Duodenal mucosa (tissue), 2 donors: ENCODE measurements at regions not wholly inside any gene's neighbourhood (a gene's known extent, or its start where the extent isn't known, plus 50 kb on each side); places are given as distances from the start of the nearest gene placed in this dataset.

Source experiments
- H3K27ac ChIP-seq: one replicate; pipeline ENCODE4 v1.7.0; 2013; ENCODE audit warnings: low read depth, low read length
- H3K27me3 ChIP-seq, 2 donors: one replicate each; pipeline ENCODE4 v1.7.0; 2013; ENCODE audit warnings: low read length in 2 of 2, control low read depth in 1 of 2; ENCODE audit not compliant: insufficient read depth in 2 of 2, control insufficient read depth in 1 of 2
- H3K36me3 ChIP-seq, 2 donors: one replicate each; pipeline ENCODE4 v1.7.0; 2013; ENCODE audit warnings: low read length in 2 of 2, control low read depth in 1 of 2; ENCODE audit not compliant: insufficient read depth in 2 of 2, control insufficient read depth in 1 of 2
- H3K4me1 ChIP-seq, 2 donors: one replicate each; pipeline ENCODE4 v1.7.0; 2013; ENCODE audit warnings: low read length in 2 of 2, control low read depth in 1 of 2; ENCODE audit not compliant: insufficient read depth in 2 of 2, control insufficient read depth in 1 of 2
- H3K4me3 ChIP-seq, 2 donors: one replicate each; pipeline ENCODE4 v1.7.0; 2013; ENCODE audit warnings: low read length in 2 of 2, low read depth in 1 of 2
- H3K9ac ChIP-seq, 2 donors: one replicate each; pipeline ENCODE4 v1.7.0; 2013; ENCODE audit warnings: low read length in 2 of 2, low read depth in 1 of 2
- H3K9me3 ChIP-seq, 2 donors: one replicate each; pipeline ENCODE4 v1.7.0; 2013; ENCODE audit warnings: low read length in 2 of 2, control low read depth in 1 of 2; ENCODE audit not compliant: control insufficient read depth in 1 of 2

DNA sequence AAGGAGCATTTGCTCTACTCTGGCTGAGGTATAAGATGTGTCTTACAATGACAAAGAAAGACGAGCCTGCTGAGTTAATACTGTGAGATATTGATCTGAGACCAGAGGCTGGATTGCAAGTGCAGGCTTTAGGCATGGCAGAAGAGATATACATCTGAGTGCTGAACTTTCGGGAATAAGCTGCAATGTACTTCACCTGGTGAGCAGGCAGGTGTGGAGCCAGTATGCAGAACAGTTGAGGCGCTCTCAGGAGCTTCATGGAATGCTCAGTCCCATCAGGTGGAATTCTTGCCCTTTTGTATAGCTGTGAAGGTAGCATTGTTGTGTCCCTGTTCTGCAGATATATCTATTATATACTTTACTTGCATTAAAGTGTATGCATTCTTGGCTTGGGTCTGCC is 179.3 kb upstream of the RIMS1 start:
- no peak overlapping the region for H3K27ac ChIP-seq
- no peak overlapping the region for H3K4me3 ChIP-seq
- H3K9ac ChIP-seq, result no peak overlapping the region
- no peaks in the 10 kb centered on the region for H3K36me3 ChIP-seq
- no peaks in the 10 kb centered on the region for H3K4me1 ChIP-seq
- H3K9me3 ChIP-seq, result no peaks in the 10 kb centered on the region
- H3K27me3 ChIP-seq, result no peaks in the 10 kb centered on the region

DNA sequence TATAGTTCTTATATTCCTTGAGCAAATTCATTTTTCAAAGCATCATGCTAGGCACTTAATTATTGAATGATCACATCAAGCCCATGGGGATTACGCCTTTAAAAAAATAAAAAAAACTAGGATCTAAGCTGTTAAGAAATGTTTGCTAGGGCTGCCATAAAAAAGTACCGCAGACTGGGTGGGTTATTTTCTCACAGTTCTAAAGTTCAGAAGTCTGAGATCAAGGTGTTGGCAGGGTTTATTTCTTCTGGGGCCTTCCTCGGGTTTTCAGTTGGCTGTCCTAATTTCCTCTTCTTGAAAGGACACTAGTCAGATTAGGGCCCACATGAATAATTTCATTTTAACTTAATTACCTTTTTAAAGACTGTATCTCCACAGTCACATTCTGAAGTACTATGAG is 165.6 kb upstream of the RIMS1 start:
- H3K4me1 ChIP-seq, result no peaks in the 10 kb centered on the region
- no peak overlapping the region for H3K9ac ChIP-seq
- no peak overlapping the region for H3K27ac ChIP-seq
- no peaks in the 10 kb centered on the region for H3K27me3 ChIP-seq
- no peaks in the 10 kb centered on the region for H3K36me3 ChIP-seq
- no peak overlapping the region for H3K4me3 ChIP-seq
- no peaks in the 10 kb centered on the region for H3K9me3 ChIP-seq

DNA sequence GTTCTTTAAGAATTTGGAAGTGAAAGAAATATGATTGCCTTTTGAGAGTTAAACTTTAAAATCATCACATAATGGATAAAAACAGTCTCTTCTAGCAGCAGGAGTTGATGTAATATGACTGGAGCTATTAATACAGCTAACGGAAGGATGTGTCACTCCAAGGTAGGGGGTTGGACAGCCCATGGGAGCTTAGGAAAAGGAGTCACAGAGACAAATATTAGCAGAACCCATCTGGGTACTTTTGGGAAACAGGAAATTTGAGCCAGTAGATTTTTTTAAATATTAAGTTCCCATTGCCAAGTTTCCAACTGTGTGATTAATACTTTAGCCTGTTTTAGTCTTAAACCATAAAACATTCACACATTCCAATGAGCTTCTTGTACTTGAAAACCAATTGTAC is 164.7 kb upstream of the RIMS1 start:
- Histone ChIP-seq H3K36me3 (no peaks in the 10 kb centered on the region), H3K9ac (no peak overlapping the region), H3K4me1 (no peaks in the 10 kb centered on the region), H3K27ac (no peak overlapping the region), H3K4me3 (no peak overlapping the region), H3K27me3 (no peaks in the 10 kb centered on the region), H3K9me3 (no peaks in the 10 kb centered on the region)

DNA sequence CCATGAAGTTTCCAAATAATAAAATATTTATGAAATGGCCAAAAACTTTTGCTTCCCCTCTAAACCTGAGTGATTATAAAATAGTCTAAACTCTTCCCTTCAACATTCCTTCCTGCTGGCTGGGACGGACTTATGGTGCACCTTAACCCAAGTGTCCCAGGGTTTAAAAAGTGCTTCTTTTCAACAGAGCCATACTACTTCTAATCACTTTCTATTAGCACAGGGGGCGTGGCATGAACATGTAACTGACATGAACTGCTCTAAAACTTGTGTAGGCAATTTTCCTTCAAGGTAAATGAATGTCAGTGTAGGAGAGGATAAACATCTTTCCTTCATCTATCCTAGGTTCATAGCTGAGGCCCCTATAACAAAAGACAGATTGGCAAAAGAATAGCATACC is 163.6 kb upstream of the RIMS1 start:
- Histone ChIP-seq H3K4me1 (no peaks in the 10 kb centered on the region), H3K9me3 (no peaks in the 10 kb centered on the region), H3K27me3 (no peaks in the 10 kb centered on the region), H3K4me3 (no peak overlapping the region), H3K9ac (no peak overlapping the region), H3K27ac (no peak overlapping the region), H3K36me3 (no peaks in the 10 kb centered on the region)

DNA sequence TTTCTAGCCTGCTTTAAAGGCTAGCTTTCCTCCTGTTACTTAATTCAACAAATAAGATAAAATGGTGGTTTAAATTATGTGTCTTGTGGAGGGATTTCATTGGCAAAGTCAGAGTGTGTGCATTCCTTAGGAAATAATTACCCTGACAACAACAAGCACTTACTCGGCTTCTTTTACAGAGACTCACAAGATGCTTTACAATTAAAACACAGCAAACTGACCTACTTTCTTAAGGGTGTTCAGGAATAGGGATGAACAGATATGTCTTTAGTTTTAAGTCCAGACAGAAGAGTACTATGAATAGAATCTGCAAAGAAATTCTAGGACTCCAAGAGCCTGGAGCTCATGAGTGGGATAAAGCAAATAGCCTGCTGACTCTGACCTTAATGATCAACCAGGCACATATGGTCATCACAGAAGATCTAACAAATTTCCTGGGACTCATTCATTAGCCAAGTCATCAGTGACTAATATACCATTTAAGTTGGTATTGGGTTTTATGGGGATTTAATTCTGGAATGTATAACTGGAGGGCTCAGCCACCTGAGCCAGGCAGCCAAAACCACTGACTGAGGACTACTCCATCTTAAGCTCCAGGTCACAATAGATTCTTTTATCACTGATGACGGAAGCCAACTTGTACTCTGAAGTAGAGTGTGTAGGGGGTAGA is 161.8 kb upstream of the RIMS1 start:
- H3K27ac ChIP-seq, result no peak overlapping the region
- no peaks in the 10 kb centered on the region for H3K9me3 ChIP-seq
- no peaks in the 10 kb centered on the region for H3K36me3 ChIP-seq
- H3K4me3 ChIP-seq, result no peak overlapping the region
- H3K27me3 ChIP-seq, result no peaks in the 10 kb centered on the region
- no peak overlapping the region for H3K9ac ChIP-seq
- H3K4me1 ChIP-seq, result no peaks in the 10 kb centered on the region

DNA sequence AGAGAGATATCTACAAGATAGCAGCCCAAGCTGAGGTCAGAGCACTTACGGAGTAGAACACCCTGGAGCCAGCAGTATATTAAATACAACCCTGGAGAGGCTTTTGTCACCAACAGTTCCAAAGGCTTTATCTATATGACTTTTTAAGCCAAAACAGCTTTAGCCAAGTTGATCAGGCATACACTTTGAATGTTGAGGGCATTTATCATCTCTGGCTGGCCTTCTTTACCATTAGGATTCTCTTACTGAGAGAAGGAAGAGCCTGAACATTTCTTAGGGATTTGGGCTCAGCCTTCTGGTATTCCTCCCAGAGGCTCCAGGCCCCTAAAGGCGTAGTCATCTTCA is 161.3 kb upstream of the RIMS1 start:
- no peaks in the 10 kb centered on the region for H3K27me3 ChIP-seq
- H3K4me3 ChIP-seq, result no peak overlapping the region
- no peaks in the 10 kb centered on the region for H3K36me3 ChIP-seq
- H3K9me3 ChIP-seq, result no peaks in the 10 kb centered on the region
- H3K4me1 ChIP-seq, result no peaks in the 10 kb centered on the region
- no peak overlapping the region for H3K27ac ChIP-seq
- H3K9ac ChIP-seq, result no peak overlapping the region

DNA sequence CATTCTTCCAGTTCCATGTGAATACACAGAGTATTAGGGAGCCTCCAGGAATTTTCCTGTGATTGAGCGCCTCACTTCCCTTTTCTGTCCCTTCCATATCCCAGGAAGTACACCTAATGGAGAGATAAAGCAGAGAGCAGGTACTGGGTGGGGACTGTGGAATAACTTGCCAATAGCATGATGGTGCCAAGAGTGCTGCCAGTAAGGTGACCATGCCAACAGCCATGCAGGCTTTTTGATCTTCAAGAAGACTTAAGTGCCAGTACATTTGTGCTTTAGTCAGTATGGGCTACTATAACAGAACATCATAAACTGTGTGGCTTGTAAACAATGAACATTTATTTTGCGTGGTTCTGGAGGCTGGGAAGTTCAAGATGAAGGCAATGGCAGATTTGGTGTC is 160.2 kb upstream of the RIMS1 start:
- H3K9ac ChIP-seq, result no peak overlapping the region
- no peaks in the 10 kb centered on the region for H3K9me3 ChIP-seq
- no peak overlapping the region for H3K4me3 ChIP-seq
- H3K27ac ChIP-seq, result no peak overlapping the region
- H3K36me3 ChIP-seq, result no peaks in the 10 kb centered on the region
- no peaks in the 10 kb centered on the region for H3K4me1 ChIP-seq
- H3K27me3 ChIP-seq, result no peaks in the 10 kb centered on the region

DNA sequence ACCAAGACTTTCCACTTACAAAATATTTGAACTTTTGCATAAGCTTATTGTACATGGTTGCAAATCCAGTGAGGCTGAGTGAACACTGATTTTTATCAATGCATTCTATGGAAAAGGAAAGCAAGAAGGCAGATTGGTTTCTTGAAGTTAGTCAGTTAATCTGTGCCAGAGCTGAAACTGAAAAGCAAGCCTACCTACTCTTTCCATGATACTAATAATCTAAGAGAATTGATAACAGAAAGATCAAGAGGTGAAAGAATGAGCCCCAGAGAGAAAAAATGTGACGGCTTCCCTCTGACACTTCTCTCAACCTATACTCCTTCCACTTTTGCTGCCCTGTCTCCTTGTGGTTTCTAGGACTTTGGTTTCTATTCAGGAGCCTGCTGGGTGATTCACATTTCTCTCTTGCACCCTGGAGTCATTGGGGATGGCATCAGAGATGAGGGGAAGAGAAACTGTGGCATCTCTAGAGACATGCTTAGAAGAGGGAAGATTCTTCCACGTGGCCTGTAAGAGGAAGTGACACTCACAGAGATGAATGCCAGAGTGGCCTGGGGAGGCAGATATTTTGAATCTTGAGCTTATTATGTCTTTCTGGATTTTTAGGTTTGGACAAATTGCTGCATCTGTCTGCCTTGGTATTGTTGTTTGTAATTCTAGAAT is 158.6 kb upstream of the RIMS1 start:
- no peaks in the 10 kb centered on the region for H3K36me3 ChIP-seq
- no peak overlapping the region for H3K9ac ChIP-seq
- H3K27me3 ChIP-seq, result no peaks in the 10 kb centered on the region
- no peaks in the 10 kb centered on the region for H3K9me3 ChIP-seq
- no peaks in the 10 kb centered on the region for H3K4me1 ChIP-seq
- H3K4me3 ChIP-seq, result no peak overlapping the region
- no peak overlapping the region for H3K27ac ChIP-seq

DNA sequence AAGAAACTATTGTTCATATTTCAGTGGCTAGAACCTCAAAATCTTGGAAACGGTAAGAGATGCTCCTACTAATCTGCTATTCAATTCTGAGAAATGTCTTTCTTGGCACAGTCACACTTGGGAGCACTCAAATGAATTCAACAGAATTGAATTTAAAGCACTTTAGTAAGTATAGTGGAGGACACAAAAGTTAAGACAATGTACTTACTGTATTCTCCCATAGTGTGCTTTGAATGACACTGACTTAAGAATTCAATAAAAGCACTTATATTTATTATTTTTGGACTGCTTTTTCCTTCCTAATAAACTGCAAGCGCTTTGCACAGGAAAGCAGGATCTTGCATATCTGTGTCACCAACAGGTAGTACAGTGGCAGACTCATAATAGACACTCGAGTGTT is 156.1 kb upstream of the RIMS1 start:
- no peak overlapping the region for H3K9ac ChIP-seq
- no peaks in the 10 kb centered on the region for H3K9me3 ChIP-seq
- no peaks in the 10 kb centered on the region for H3K36me3 ChIP-seq
- no peak overlapping the region for H3K4me3 ChIP-seq
- no peaks in the 10 kb centered on the region for H3K27me3 ChIP-seq
- H3K27ac ChIP-seq, result no peak overlapping the region
- H3K4me1 ChIP-seq, result no peaks in the 10 kb centered on the region

DNA sequence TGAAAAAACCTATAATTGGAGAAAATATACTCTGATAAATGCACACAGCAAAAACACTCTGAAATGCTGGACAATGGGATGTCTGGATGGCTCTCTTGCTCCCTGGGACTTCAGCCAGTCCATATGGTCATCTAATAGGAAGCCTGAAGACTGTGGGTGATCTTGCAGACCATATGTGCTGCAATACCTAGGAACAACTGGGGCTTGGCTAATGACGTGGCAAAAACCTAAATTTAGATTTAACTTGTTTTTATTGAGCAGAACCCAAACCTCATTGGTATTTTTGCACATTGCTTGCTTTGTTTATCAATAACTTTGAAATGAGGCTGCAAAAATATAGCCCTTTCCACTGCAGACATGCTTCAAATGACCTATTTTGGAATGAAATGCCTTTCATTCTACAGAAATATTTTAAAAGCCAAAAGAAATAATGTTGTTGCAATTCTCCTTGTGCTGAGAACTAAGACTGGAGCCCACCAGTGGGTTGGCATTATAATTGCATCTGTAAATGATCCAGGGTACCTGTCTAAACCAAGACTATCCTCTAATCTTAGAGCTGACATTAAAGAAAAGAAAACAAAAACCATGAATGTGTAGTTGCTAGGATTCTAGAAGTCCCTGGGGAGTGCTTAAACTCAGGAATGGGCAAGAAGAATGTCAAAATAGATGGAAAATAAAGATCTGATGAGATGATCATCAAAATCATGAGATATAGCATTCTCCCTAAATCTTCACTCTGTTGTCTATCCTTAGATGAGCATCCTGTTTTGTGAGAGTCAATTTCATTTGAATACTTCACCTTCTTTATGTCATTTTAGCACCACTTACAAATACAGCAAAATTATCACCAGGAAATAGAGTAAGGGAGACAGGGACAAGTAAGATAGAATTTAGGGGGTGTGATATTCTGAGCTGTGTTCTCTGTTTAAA is 152.1 kb upstream of the RIMS1 start:
- H3K36me3 ChIP-seq, result no peaks in the 10 kb centered on the region
- no peak overlapping the region for H3K4me3 ChIP-seq
- H3K27me3 ChIP-seq, result no peaks in the 10 kb centered on the region
- H3K4me1 ChIP-seq, result no peaks in the 10 kb centered on the region
- no peak overlapping the region for H3K9ac ChIP-seq
- H3K27ac ChIP-seq, result no peak overlapping the region
- H3K9me3 ChIP-seq, result no peaks in the 10 kb centered on the region
